Ammon's horn (tissue), 1 donor: ENCODE measurements at regions not wholly inside any gene's neighbourhood (a gene's known extent, or its start where the extent isn't known, plus 50 kb on each side); places are given as distances from the start of the nearest gene placed in this dataset.
A peak's percentile ranks its signal among the peaks of the same experiment; 100 is the strongest.
"Not testable (repeated sequence)": the region's sequence is repeated elsewhere in the genome, so short reads cannot be mapped to it uniquely, and the experiment has no call there.

Source experiments
- DNase-seq: peaks from one replicate; pipeline ENCODE4 v3.0.0-alpha.2; 2016; ENCODE audit warnings: low spot score

DNA sequence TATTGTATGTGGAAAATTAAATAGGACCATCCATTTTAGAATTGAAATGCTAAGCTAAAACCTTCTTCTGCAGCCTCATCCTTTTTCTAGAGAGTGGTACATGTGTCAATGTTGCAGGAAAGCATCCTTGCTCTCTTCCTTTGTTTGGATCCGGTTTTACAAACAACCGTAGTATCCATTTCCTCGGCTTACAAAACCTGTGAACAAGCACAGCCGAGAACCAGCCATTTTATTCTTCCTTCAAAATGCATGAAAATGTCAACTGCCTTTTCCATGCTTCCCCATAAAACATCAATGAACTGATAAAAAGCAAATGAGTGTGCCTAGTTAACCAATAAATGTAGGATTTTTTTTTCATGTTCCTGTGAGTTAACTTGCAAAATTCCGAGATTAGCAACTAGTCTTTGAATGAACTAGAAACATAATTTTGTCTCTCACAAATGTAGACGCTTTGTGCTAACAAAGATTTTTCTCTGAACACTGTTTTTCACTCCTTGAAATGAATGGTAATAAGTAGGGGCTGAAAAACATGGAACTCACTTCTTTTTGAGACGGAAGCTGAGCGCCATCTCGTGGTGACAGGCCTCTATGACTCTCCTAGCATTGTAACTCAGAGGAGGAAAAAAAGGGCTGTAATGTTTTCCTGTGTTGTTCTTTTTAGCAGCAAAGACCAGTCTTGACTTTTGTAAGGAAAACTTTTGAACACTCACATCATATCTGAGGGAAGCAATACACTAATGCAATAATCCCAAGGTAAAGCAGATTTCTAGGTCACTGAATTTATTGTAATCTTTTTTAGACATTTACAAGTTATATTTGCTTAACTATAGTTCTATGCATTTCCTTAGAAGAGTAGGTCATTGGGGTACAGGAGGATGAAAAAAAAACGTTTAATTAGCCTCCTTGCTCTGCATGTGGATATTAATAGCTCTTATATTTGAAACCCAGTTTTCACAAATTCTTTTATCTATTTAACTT, 157.4 kb upstream of the FOXG1 start:
- peak; percentile 92 for DNase-seq

DNA sequence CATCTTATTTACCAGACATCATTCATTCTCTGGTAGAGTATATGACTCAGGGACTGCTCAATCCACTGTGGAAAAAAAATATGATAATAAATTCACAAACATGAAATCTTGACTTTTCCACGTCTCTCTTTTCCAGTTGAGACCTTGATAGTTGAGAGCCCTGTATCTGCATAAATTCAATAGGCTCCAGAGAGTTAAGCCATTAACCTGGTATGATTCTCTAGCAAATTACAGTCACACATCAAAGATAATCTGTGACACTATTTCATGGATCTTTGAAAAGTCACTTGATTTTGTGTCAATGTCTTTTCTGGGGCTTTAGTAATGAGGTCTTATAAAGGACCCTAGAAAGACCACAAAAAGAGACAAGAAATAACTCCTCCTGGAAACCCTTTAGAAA, 154.2 kb upstream of the FOXG1 start:
- no peak for DNase-seq

DNA sequence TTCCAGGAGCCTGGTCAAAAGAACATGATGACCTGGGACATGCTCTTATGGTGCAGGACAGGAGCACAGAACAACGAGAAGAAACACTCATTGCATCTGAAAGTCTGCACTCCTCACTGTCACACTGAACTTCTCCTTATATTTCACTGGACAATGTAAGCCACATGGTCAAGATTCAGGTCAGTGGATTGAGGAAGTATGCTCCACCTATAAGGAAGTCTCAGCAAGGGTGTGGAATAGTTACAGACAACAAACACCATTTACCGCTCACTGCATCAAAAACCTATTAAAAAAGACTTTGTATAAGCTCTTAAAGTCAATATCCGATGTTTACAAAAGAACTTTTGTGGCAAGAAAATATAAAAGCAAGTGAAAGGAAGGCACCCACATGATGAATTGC, 153.1 kb upstream of the FOXG1 start:
- no peak for DNase-seq

DNA sequence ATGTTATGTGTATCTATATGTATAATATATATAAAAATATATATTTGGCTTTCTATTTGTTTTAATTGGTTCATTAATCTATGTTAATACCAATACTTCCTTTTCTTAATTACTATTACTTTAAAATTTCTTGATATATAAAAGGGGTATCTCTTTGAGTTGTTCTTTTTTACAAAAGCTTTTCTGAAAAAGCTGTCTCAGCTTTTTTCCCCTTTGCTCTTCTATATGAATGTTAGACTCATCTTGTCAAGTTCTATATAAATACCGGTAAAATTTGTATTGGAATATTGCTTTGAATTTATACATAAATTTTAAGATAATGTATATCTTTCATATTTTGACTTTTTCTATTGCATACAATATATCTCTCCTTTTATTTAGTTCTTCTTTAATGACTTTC, 139.8 kb upstream of the FOXG1 start:
- DNase-seq: no peak

DNA sequence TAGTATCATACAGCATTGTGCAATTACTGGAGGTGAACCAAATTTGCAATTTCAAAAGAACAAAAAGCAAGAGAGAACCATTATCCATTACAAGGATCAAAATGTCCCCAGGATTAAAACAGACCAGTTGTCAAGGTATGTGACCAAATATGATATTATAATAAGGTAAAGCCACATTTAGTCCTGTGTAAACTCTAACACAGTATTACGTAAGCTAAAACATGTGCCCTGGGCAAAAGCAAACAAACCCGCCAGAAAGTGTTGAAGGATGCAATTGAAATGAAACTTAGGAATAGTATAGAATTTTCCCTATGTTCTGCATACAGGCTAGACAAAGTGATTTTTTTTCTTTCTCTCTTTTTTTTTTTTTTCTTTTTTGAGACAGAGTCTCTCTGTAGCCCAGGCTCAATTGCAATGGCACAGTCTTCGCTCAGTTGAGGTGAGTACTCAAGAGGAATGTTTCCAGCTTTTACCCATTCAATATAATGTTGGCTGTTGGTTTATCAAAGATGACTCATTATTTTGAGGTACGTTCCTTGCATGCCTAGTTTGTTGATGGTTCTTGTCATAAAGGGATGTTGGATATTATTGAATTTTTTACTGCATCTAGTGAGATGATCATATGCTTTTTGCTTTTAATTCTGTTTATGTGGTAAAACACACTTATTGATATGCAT, 137.1 kb upstream of the FOXG1 start:
- DNase-seq: no peak

DNA sequence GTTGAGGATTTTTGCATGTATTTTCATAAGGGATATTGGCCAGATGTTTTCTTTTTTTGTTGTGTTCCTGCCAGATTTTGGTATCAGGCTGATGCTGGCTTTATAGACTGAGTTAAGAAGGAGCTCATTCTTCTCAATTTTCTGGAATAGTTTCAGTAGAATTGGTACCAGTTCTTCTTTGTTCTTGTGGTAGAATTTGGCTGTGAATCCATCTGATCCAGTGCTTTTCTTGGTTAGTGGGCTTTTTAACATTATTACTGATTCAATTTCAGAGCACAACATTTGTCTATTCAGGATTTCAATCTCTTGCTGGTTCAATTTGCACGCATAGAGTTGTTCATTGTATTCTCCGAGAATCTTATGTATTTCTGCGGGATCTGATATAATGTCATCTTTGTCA, 136.5 kb upstream of the FOXG1 start:
- no peak for DNase-seq

DNA sequence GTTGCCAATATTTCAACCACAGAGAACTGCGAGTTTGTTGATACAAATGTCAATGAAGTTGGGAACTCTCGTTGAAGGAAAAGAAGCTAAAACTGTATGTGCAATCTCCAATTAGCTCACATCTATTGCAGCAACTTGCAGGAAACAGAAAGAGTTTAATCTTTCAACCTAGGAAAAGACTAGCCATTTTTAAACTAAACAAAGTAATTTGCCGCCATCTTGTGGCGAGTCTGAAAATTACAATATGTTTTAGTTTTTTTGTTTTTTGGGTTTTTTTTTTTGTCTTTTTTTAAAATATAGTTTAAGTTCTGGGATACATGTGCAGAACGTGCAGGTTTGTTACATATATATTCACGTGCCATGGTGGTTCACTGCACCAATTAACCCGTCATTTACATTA, 131.2 kb upstream of the FOXG1 start:
- no peak for DNase-seq

DNA sequence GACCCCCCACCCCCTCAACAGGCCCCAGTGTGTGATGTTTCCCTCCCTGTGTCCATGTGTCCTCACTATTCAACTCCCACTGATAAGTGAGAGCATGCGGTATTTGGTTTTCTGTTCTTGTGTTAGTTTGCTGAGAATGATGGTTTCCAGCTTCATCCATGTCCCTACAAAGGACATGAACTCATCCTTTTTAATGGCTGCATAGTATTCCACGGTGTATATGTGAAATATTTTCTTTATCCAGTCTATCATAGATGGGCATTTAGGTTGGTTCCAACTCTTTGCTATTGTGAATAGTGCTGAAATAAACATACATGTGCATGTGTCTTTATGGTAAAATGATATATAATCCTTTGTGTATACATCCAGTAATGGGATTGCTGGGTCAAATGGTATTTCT, 130.8 kb upstream of the FOXG1 start:
- not testable (repeated sequence) for DNase-seq

DNA sequence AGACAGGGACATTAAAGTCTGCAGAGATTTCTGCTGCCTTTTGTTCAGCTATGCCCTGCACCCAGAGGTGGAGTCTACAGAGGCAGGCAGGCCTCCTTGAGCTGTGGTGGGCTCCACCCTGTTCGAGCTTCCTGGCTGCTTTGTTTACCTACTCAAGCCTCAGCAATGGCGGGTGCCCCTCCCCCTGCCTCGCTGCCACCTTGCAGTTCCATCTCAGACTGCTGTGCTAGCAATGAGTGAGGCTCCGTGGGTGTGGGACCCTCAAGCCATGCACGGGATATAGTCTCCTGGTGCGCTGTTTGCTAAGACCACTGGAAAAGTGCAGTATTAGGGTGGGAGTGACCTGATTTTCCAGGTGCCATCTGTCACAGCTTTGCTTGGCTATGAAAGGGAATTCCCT, 125.4 kb upstream of the FOXG1 start:
- DNase-seq: not testable (repeated sequence)

DNA sequence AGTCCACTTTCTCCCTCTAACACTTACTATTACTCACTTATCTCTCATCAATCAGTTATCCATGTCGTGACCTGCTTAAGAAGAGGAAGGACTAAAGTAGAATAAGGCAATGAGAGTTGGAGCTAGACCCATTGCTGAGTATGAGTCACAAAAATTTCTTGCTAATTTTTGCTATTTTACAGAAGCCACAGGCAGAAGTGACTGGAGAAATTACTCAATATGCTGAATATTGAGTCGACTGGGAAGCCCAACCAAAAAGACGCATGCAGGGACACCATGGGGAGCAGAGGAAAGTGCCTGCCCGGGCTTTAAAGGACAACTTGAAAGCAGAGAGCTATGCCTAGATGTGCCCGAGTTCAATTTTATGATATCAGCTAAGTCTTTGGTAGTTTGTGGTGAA, 115.4 kb upstream of the FOXG1 start:
- DNase-seq: no peak

DNA sequence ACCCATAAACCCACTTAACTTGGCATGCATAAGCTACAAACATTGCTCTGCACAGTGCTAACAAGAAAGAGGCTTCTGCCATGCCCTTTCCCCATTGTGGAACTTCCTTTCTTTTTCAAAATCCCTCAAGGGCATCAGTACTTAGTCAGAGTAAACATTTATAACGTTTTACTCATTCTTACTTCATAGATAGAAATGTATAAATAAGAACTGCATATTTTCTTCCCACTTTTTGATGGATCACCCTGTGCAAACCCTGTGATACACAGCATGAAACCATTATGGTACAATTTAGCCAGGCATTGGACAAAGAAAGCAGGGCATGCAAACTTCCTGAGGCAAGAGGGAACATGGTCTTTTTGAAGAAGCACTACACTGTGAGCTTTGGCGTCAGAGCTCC, 113.8 kb upstream of the FOXG1 start:
- no peak for DNase-seq

DNA sequence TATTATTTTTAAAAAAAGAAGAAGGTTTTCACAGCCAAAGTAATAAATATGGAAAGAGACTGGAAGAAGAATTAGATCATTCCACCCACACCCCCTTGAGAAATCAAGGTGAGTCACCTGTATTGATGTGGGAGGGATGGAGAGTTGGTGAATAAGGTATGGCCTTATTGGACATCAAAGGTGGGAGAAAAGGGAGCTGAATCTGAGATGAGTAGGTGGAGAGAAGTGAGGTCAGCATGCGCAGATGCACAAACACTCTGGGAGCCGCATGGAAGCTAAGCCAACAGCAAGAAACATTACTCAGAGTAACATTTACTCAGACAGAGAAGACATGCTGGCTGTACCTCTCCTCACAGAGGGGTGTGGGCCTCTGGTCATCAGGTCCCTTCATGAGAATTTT, 113.1 kb upstream of the FOXG1 start:
- DNase-seq: no peak

DNA sequence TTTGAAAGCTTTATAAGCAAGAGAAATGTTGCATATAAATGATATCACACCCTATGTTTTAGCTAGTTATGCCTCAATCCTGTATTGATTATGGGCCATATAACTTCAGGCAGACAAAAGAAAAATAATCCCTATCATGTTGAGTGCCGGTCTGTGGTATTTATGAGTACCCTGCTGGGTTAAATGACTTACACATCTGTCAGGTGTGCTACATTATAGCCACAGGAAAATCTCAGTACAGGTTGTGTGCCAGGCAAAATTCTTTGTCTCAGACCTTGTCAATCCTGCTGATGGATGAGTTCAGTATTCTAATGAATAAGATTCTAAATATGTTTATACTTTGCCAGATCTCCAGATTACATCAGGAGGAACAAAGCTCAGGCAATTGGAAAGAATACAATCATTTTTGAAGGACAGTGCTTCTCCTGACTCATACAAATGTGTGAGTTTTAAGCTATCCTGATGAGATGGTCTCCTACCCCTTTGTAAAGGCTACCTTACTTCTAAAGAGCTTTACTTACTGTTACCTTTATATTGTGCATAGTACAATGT, 109.8 kb upstream of the FOXG1 start:
- DNase-seq: no peak

DNA sequence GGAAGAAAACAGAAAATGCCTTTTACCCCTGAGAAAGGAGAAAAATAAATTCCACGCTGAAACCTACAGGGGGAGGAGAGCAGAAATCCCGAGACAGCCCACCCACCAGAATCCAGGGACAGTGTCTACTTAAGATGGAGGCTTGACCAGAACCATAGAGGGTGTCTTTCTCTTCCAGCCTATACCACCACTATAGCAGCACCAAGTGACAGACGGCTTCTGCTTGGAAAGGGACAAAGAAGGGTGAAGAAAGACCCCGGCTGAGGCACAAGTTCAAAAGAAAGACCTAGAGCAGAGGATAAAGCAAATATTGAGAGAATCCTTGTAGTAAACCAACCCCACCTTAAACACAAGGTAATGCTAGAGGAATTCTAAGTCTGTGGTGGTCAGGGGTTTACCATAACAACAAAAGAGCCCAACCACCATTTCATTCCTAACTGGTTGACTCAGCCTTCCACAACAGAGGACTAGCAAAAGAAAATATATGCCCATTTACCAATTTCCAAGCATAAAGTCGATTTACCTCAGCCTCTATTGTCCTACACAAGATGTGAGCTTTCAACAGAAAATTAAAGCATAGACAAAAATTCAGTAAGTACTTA, 105.3 kb upstream of the FOXG1 start:
- no peak for DNase-seq

DNA sequence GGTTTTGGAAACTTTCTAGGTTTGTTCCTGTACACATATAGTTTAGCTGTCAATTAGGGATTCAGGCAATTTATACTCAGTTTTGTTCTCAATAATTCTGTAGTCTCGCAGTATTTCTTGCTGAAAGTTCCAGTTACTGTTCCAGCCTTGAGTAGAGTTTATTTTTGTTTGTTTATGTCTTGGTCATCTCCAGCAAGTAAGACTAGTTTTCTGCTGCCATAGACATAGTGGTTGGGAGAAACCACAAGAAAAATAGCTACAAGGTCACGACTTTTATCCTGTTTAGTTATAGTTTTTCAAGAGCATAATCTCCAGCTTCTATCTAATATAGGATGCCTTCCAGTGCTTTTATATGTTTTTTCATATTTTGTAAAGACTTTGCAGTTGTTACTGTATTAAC, 99.6 kb upstream of the FOXG1 start:
- no peak for DNase-seq

DNA sequence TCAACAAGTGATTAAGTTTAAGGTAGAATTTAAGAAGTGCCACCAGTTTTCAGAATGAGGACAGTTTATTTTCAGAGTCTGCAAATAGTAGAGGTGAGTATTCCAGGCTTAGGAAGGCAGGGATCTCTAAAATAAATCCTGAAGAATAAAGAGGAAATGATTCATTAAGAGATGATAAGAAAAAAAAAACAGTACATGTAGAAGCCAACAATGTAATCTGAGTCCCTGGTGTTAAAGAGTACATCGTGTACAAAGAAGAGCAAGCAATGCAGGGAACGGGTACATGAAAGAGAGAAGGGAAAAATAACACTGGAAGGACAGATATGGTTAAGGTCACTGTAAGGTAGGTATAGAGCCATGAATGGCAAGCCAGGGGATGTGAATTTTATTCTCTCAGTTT, 95.2 kb upstream of the FOXG1 start:
- no peak for DNase-seq

DNA sequence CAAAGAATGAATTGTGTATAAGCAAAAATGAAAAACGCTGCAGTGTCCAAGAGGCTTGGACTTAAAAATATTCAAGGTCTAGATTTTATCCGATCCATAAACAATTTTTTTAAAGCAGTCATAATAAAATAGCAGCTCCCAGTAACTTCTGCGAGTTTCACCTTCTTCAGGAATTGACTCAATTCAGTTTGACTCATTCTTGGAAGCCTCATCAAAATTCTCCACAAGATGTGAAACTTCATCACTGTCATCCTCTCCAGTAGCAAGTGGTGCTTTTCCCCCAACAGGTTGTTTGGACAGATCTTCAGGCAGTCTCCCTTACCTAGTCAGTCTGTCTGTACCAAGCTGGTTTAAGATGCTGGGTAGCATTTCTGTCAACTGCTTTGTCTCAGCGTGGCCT, 93.5 kb upstream of the FOXG1 start:
- DNase-seq: no peak

DNA sequence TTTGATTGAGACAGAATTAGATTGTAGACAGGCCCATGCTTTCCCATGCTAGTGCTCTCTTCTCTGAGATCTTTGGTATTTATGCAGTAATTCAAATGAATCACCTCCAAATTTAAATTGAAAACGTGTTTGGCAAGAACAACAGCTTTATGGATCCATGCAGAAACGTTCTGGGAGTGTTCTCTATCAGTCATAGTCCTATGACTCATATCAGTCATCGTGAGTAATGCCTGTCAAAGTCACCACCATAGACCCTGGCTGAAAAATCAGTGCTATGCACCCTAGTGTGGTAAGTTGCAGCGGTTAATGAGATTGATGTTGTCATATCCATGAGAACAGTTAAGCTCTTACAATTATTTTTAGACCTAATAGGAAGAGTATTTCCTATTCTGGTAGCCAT, 90.1 kb upstream of the FOXG1 start:
- no peak for DNase-seq

DNA sequence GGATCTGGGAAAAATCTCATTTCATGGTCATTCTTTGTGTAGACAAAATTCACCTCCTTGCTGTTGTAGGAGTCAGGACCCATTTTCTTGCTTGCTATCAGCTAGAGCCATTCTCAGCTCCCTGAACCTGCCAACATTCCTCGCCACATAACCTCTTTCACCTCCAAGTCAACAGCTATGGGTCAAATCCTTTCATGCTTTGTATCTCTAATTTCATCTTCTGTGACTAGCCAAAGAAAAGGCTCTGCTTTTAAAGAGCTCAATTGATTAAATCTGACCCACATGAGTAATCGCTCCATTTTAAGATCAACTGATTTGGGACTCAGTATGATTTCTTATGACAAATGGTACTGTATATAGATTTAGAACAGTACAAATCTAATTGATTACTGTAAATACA, 89.2 kb upstream of the FOXG1 start:
- no peak for DNase-seq

DNA sequence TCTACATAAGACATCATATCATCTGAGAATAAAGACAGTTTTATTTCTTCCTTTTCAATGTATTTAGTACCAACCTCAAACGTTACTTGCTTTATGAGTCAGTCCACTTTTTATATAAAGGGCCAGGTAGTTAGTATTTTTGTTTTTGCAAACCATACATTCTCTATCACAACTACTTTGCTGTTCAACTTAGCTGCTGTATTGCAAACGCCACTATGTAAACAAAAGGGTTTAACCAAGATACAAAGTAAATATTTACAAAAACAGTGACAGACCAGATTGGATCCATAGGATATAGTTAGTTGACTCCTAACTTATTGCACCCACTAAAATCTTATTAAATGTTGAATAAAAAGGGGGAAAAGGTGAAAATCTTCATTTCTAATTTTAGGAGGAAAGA, 87.7 kb upstream of the FOXG1 start:
- no peak for DNase-seq

DNA sequence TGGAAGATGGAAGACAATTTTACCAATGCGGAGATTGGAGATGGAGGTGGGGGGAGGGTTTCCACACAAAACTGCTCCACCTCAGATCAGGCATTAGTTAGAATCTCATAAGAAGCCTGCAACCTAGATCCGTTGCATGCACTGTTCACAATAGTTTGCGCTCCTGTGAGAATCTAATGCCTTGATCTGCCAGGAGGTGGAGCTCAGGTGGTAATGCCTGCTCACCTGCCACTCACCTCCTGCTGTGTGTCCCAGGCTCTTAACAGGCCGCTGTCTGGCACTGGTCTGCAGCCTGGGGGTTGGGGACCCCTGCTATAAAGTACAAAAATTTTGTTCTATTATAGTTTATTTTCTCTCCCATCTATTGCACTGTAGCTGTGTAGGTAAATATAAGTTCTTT, 84.9 kb upstream of the FOXG1 start:
- no peak for DNase-seq

DNA sequence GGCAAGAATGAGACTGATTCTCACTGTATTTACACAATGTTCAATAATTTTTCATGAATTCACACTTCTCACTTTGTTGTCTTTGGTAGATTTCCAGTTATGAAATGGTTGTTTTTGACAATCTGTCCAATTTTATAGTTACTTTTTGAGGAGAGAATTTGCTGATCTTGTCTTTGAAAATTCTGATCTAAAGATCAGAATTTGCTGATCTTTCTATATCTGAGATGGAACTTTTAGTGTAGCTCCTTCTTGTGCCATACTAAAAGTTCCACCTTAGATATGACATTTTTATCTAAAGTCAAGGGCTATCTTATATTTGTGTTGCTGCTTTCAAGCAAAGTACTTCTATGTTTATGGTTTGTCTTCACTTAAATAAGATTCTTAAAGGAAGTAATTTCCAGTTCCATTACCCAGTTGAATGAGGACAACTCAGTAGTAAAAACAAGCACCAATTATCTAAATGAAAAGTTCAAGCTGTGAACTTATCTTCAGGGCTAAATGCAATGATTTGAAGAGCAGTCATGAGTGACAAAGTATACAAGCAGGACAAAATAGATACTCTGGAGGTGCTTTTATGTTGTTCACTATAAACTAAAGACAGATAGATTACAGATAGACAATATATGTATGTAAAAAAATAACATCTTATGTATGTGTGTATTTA, 76.4 kb upstream of the FOXG1 start:
- no peak for DNase-seq
